Coronary artery (tissue), 2 donors: ENCODE measurements at regions not wholly inside any gene's neighbourhood (a gene's known extent, or its start where the extent isn't known, plus 50 kb on each side); places are given as distances from the start of the nearest gene placed in this dataset.

Experiments used
- DNase-seq: peaks from one replicate; pipeline ENCODE4 v3.0.0-alpha.2; 2017; ENCODE audit warnings: low spot score
- H3K27ac ChIP-seq, 2 donors: fragments of 200-600 bp; sonication (generic); one replicate each; pipeline ENCODE4 v1.5.1; 2016 to 2019
- H3K4me3 ChIP-seq: fragments of 200-600 bp; sonication (generic); 2 replicates; pipeline ENCODE4 v1.5.1; 2016; ENCODE audit warnings: mild to moderate bottlenecking, moderate library complexity
- CTCF ChIP-seq: fragments of 200-600 bp; sonication (generic); IDR thresholded peaks from one replicate; pipeline ENCODE4 v1.5.1; 2019; ENCODE audit warnings: antibody characterized with exemption

GRCh38 chr17:71269201-71269600 is 851.6 kb upstream of the SOX9 start:
- Histone ChIP-seq H3K4me3 (no peak overlapping the region), H3K27ac (no peak overlapping the region)
- no peak for TF ChIP-seq CTCF
- DNase-seq = no peak

- TF ChIP-seq CTCF = no peak
- no peak for DNase-seq
- Histone ChIP-seq H3K4me3 (no peak overlapping the region), H3K27ac (no peak overlapping the region)
Observed at GRCh38 chr17:71273441-71273840, 847.4 kb upstream of the SOX9 start.

- Histone ChIP-seq H3K27ac (no peak overlapping the region), H3K4me3 (no peak overlapping the region)
- no peak for TF ChIP-seq CTCF
- no peak for DNase-seq
Observed at GRCh38 chr17:71276079-71276478, 844.7 kb upstream of the SOX9 start.

GRCh38 chr17:71283486-71283885 is 837.3 kb upstream of the SOX9 start:
- no peak overlapping the region for H3K4me3 ChIP-seq
- no peak overlapping the region for H3K27ac ChIP-seq
- DNase-seq = no peak
- no peak for TF ChIP-seq CTCF

GRCh38 chr17:71284032-71284755 is 836.6 kb upstream of the SOX9 start:
- Histone ChIP-seq H3K27ac (no peak overlapping the region), H3K4me3 (no peak overlapping the region)
- DNase-seq = no peak
- no peak for TF ChIP-seq CTCF

GRCh38 chr17:71286625-71287024 is 834.2 kb upstream of the SOX9 start:
- H3K27ac ChIP-seq = no peak overlapping the region
- DNase-seq = no peak
- TF ChIP-seq CTCF = no peak
- no peak overlapping the region for H3K4me3 ChIP-seq

GRCh38 chr17:71287071-71287823 is 833.6 kb upstream of the SOX9 start:
- TF ChIP-seq CTCF = no peak
- H3K4me3 ChIP-seq = peak overlapping the region; percentile 32
- no peak overlapping the region for H3K27ac ChIP-seq
- no peak for DNase-seq
